ENCODE measurements at regions not wholly inside any gene's neighbourhood (a gene's known extent, or its start where the extent isn't known, plus 50 kb on each side); places are given as distances from the start of the nearest gene placed in this dataset.

DNA sequence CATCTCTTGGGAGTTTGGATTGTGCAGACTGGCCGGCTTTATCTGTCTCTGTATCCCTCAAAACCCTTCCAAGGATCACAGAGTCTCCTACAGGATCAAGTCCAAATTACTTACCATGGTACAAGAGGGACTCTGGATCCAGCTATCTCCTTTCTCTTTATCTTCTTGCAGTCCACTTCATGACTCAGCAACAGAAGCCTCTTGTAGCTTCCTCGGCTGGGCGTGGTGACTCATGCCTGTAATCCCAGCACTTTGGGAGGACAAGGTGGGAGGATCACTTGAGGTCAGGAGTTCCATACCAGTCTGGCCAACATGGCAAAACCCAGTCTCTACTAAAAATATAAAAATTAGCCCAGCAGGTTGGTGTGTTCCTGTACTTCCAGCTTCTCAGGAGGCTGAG lies 189.7 kb downstream of the BCAT1 start:
- no peak for DNase-seq (ENCODE audit: low read depth)

DNA sequence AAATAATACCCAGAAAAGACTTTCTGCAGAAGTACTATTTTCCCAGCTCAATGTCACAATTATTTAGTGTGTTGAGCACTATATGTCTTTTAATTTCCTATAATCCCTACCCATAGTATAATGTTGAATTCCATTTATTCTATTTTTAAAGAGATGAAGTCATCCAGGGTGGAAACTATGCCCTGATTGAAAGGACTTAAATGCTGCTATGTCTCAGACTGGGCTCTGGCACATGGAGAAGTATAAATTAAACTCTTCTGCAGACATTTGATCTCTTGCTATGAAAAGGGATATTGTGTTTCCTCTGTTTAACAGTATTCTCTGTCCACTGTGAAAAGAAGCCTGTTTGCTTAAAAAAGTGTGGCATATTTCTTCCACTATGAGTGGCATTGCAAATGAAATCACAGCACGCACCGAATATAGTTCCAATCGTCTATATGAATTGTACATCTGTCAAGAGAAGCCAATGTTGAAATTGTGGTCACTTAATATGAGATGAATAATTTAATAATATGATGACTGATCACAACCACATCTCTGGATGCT lies 192.3 kb downstream of the BCAT1 start:
- DNase-seq (ENCODE audit: low read depth), result no peak

GRCh38 chr12:24754690-24755638 lies 193.9 kb downstream of the BCAT1 start:
- DNase-seq (ENCODE audit: low read depth), result peak; percentile 51

- no peak for DNase-seq (ENCODE audit: low read depth)
Measured at GRCh38 chr12:24752763-24753462, 196.0 kb downstream of the BCAT1 start.

DNA sequence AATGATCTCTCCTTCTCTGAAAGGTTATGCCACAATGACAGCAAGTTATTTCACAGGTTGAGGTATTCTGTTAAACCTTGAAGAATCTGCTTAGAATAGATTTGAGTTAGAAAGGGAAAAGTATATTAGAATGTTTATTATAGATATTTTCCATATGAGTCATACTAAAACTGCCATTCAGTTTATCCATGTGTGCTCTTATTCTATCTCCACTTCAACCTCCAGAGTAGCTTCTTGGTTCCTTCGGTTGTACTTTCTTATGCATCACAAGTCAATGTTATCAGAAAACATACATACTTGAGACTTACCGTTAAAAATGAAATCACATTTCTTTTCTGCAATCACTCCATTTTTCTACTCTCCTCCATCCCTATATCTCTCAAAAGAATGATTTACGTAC lies 197.7 kb downstream of the BCAT1 start:
- no peak for DNase-seq (ENCODE audit: low read depth)

DNA sequence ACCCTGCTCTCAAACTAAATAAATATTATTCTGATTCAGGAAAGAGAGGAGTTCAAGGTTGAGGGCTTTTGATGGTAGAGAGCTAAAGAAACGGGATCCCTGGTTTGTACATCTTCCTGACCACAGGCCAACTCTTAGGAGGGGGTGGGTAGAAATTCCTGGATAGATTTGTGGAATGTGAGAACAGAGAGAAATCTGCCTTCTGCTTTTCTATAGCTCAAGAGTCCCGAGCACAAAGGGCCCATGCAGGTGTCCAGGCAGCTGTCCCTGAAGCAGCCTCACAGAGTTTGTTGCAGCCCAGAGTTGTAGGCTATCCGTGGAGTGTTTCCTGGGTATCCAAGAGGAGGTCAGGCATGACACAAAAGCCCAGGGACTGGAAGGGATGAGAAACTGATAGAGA lies 198.6 kb downstream of the BCAT1 start:
- no peak for DNase-seq (ENCODE audit: low read depth)

GRCh38 chr12:24749171-24749570 lies 199.7 kb downstream of the BCAT1 start:
- DNase-seq (ENCODE audit: low read depth), result no peak

DNA sequence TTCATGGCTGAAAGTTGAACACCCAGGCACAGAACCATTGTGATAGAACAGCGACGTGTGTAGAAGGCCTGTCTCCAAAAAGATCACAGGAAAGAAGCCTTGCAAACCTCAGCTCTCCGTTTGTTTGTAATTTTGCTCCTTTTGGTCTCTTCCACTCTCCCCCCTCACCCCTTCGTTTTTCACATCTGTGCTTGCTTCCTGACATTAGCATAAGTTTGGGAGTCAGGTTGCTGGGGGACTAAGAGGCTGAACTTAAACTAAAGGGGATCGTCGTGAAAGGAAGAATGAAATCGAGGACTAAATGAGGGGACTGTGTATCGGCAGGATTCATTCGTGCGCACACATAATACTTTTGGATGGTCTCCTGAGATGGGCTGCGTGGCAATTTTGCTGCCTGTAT lies 200.6 kb downstream of the BCAT1 start:
- DNase-seq (ENCODE audit: low read depth), result no peak

DNA sequence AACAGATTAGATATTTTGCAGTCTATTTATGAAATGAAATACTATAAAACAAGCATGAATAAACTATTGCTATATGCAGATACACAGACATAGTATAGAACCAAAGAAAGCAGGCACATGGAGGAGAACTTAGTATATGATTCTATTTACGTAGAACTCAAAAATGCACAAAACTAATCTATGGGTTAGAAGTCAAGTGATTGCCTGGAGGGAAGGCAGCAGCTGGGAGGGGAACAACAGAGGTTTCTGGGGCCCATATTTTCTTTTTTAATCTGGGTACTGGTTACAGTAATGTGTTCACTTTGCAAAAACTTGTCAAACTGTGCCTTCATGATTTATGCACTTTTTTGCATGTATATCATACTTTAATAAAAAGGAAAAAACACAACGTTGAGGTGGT lies 202.0 kb downstream of the BCAT1 start:
- DNase-seq (ENCODE audit: low read depth), result no peak

DNA sequence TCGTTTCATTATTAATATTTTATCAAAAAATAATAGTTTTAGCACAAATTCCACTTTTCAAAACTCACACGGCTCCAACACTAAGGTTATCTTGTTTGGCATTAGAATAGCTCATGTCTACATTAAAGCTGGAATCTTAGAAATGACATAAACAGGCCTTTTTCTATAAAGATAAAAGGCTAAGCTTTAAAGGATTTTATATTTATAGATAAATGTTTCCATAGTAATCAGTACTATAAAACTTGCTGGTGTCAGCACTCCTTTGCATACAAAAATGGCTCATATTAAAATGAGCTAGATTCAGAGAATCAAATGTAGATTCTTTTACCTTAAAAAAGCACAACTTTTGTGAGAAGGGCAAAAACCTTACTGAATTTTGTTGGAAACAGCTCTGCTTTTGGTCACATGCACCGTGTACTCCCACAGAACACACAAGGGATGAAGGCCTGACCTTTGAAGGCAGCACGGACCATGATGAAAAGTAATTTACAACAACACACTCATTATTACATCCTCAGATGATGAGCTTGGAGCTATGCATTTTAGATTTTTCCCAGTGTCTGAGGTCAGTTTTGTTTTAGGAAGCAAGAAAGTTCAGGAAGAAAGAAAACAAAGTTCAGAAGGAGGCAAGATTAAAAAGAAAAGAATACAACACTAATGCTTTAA lies 202.8 kb downstream of the BCAT1 start:
- no peak for DNase-seq (ENCODE audit: low read depth)

DNA sequence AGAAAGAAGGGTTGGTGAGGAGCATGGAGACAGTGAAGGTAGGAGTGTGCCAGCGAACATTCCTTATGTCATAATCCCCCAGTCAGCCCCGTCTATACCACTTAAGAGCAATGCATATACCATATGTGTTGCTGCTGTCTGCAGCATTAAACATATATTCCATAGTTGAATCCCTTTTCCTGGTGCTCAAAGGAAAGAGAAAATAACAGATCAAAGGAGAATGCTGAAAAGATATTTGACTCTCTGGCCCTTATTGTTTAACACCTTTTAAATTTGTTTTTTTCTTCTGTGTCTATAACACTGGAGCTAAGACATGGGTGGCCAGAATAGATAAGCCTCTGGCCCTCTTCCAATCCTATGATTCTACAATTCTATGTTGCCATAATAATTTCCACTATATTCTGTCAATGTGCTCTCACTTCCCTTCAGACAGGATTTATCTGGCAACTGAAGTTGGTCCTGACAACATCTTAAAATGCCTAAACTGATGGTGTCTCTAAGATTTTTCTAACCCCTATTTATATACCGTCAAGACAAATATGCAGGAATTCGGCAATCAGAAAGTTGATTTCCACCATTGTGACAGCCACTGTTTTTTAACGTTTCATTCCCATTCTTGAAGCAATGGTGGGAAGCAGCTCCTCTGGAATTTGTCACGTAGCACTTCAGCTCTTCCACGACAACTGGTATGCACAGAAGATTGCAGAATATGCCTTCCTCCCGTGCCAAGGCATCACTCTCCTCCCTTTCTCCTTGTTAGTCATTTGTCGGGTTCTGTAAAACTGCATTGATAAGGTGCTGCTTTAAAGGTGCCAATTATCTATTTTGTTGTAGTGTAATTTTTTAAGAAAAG lies 204.7 kb downstream of the BCAT1 start:
- no peak for DNase-seq (ENCODE audit: low read depth)

GRCh38 chr12:24742378-24742777 lies 206.5 kb downstream of the BCAT1 start:
- DNase-seq (ENCODE audit: low read depth), result no peak

- DNase-seq (ENCODE audit: low read depth), result no peak
Measured at GRCh38 chr12:24741216-24741615, 207.7 kb downstream of the BCAT1 start.

DNA sequence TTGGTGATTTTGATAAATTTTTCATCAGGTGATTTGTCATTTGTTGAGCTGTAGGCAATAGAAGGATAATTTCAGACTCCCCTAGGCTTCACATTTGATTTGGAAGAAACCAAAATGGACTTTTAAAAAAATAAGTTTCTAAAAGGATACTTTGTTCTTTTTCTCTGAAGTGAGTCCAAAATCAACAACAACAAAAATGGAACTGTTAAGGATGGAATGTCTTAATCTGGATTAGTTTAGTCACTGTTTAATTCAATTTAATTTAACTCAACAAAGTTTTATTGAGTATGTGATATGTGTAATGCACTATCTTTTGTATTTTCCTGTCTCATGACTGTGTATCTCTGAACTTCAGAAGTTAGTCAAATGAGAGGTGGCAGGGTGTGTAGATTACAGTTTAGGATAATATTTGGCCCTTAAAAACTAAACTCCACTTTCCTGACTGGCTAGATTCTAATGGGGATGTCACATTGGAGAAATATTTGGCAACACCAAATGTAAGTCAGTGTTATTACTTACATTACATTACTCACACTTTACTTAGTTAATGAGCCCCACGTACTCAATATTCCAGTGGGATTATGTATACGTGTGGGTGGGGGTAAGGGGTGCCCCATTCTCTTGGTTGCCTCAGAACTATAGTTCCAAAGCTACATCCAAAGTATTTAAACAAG lies 209.7 kb downstream of the BCAT1 start:
- no peak for DNase-seq (ENCODE audit: low read depth)

DNA sequence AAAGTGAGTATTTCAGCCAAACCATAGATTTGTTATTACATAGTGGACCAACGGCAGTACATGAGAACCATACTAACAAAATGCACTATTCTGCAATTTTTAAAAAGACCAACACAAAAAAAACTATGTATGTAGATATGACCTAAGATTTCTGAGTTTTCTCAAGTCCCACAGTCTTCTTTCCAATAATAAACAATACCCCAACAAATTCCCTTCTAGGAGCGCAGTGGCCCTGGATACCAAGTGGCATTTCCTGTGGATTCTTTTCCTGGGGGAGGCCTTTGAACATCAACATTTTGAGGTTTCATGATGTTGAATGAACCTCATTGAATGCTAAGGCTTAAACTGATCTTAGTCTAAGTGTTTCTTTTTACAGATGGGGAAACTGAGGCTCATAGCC lies 210.5 kb downstream of the BCAT1 start:
- DNase-seq (ENCODE audit: low read depth), result no peak

DNA sequence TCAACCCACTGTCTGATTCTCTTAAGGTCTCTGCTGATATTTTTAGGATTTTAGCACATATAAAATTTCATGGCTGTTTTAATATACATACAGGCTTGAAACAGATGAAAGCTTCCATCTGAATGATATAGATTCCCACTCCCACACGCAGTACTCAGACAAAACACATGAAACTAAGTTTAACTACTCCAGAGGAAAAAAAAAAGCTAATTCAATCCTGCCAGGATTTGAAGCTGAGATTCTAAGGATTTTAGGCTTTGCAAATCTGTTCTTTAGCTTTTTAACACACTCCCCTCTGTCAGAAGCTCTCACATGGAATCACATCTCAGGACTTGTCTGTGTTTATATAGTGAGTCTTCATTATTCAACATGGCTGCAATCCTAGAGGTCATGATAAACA lies 217.3 kb downstream of the BCAT1 start:
- DNase-seq (ENCODE audit: low read depth), result no peak

GRCh38 chr12:24730489-24730896 lies 218.4 kb downstream of the BCAT1 start:
- no peak for DNase-seq (ENCODE audit: low read depth)

DNA sequence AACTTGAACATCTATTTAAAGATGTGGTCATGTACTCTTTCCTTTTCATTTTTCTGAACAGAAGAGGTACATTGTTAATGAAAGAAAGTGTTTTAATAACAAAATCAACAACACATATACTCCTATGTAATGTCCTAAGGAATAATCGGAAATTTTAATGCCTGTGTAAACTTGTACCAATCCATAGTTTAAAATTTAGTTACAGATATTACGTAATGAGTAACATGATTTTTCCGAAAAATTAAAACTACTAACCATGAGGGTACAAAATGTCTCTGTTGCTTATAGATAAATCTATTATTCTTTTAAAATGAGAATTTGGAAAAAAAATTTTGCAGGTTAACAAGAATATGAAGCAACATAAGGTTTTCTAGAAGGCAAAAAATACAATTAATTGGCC lies 220.1 kb downstream of the BCAT1 start:
- DNase-seq (ENCODE audit: low read depth), result no peak

DNA sequence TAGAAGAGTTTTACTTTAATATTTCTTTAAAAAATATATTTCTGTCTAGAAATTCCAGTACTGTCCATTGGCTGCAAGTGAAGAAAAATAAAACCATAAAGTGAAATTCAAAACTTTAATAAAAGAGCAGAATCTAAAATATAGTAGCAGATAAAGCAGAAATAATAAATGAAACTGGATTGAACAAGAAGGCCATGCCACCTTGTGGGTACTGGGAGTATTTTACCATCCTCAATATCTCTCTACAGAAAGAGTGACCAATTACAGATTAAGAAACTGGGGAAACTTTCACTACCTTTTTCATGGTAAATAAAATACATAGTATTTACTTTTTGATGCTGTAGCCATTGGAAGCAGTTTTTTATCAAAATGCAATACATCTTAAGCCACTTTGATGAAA lies 220.5 kb downstream of the BCAT1 start:
- DNase-seq (ENCODE audit: low read depth), result no peak

GRCh38 chr12:24725616-24726015 lies 223.3 kb downstream of the BCAT1 start:
- DNase-seq (ENCODE audit: low read depth), result no peak

DNA sequence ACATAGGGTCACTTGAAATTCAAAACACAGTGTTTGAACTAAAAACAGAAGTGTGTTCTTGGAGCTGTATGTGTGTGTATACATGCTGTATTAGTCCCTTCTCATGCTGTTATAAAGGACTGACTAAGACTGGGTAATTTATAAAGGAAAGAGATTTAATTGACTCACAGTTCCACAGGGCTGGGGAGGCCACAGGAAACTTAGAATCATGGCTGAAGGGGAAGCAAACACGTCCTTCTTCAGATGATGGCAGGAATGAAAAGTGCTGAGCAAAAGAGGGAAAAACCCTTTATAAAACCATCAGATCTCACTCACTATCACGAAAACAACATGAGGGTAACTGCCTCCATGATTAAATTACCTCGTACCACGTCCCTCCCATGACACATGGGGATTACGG lies 224.1 kb downstream of the BCAT1 start:
- no peak for DNase-seq (ENCODE audit: low read depth)

All from GM04503 (cell line).